ENCODE measurements at regions not wholly inside any gene's neighbourhood (a gene's known extent, or its start where the extent isn't known, plus 50 kb on each side); places are given as distances from the start of the nearest gene placed in this dataset.
A peak's percentile ranks its signal among the peaks of the same experiment; 100 is the strongest.

DNA sequence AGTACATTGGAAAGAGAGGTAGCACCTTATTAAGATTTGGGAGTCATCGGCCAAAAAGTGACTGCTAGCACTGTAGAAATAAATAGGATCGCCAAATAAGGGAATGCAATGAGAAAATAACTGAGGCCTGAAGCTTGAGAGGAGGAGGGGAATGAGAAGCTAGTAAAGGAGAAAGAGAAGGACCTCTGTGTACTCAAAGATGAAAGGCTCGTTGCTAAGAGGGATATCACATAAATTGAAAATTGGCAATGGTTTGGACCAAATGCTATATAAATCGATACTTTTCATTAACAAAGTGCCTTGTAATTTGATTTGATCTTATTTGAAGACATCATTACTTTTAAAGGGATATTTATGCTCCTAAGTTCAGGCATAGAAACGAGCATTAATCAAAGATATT lies 796.3 kb downstream of the QKI start:
- intact Hi-C loops (cut with DNase I) = no loop called here
- no peak for DNase-seq

DNA sequence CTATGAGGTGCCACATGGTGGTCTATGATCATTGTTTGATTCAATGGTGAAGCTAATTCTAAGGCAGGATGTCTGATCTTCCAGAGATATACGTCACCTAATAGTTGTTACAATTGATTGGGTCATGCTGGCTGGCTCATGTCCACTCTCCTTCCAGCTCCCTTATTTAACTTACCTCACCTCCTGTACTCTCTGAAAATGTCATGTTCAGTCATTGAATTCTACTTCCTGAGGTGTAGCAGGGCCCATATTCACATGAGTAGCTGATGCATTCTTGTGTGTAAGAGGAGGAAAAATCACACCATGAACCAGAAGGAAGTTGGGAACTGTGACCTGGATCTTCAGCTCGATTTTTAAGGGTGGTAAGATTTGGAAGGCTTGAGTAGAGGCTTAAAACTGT lies 795.8 kb downstream of the QKI start:
- intact Hi-C loops (cut with DNase I) = no loop called here
- DNase-seq = no peak

DNA sequence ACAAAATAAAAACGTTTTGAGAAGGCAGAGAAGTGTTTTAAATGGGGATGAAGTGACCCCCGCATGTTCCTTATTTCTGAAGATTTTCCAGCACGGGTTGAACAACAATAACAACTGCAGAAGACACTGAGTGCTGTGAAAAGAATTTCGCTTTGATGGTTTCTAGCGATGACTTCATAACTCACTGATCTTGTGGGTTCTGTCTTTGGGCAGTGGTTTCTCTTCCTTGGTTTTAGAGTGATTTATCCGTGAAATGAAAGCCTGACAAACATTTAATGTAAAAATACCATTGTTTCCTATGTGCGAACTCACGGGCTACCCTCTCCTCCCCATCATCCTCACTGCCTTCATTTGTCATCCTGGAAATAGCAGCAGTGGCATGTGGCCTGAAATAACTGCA lies 793.9 kb downstream of the QKI start:
- intact Hi-C loops (cut with DNase I) = no loop called here
- DNase-seq = no peak

DNA sequence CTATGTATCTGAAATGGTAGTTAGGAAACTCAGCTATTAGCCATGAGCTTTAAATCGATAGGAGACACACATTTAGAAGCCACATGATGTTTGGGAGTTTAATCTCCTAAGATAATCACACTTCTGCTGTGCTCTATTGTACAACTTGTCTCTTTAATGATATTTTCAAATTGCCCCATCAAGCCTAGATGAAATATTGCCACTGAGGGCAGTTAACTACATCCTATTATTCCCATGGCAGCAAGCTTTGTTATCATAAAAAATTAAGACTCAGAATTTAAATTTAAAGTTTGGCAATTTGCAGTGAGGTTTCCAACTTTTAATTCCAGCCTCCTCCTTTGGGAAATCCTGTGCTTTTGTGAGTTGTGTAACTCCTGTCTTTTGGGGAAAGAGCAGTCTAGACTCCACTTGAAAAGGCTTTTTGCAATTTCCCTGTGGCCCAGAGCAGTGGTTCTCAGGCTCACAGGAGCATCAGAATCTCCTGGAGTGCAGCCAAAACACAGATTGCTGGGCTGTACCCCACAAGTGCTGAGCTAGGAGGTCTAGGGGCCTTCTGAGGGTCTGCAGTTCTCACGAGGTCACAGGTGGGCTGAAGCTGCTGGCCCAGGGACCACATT lies 792.4 kb downstream of the QKI start:
- no peak for DNase-seq
- intact Hi-C loops (cut with DNase I) = no loop called here

DNA sequence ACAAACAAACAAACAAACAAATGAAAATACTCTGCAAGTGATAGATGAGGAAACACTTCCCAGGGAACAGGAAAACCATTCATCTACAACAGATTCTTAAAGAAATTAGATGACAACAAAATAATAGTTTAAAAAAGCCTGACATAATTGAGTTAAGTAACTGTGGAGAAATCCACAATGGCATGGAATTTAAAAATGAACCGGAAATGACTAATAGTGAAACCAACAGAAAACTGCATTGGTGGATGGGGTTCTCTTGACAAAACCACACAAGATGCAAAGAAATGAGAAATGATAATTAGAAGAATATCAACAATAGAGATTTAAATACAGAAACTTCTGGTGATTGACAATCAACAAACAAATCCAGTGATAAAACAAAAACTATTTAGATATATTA lies 785.6 kb downstream of the QKI start:
- no peak for DNase-seq
- intact Hi-C loops (cut with DNase I) = no loop called here

DNA sequence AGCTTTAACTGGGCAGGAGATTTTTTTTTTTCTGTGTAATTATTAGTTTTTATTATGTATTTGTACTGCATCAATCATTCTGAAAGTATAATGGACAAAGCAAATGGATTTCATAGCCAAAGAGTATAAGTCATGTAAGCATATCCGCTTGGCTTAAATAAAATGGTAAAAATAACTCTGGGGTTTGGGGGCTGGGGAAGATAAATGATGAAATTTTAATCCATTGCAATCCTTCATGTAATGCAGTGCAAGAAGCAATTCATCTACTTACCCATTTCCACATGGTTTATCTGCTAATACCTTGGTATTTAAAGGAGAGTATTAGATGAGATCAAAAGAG lies 781.4 kb downstream of the QKI start:
- intact Hi-C loops (cut with DNase I) = no loop called here
- DNase-seq = no peak

DNA sequence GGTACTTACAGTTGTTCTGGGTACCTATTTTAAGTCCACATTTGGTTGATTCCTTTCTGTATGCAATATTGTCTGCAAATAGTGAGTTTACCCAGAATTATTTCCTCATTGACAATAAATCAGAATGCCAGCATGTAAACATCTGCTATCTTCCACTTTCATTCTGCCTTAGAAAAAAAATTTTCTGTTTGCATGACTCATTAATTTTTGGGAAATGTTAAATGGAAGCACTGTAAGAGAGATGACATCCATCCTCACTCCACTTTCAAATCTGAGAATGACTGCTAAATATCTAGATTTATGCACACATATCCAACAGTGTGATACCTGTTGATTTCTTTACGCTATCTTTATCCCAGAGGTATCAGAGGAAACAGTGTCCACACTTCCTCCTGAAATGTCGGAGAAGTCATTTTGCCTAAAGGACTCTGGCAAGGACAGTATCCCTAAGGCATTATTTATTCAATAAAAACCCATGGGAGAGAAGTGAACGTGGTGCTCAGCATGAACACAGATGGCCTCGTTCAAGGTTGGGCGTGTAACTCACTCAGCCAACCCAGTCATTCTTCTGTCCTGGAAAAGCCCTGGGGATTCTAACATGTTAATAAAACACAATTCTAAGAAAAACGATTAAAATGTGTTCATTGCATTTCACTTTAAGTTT lies 780.9 kb downstream of the QKI start:
- intact Hi-C loops (cut with DNase I) = no loop called here
- DNase-seq = no peak

DNA sequence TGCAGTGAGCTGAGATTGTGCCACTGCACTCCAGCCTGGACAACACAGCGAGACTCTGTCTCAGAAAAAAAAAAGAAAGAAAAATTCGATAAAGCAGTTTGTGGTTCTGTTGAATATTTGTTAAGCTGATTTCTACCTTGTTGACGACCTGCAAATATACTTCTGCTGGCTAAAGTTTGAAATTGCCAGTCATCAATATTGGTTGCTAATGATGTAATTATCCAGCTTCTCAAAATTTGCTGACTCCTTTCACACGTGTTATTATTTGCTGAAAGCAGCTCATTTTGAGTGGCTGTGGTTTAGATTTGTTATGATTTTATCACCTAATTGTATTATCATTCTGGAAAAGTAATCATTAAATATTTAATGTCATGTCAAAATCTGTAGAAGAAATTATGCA lies 774.3 kb downstream of the QKI start:
- no peak for DNase-seq
- intact Hi-C loops (cut with DNase I) = no loop called here

DNA sequence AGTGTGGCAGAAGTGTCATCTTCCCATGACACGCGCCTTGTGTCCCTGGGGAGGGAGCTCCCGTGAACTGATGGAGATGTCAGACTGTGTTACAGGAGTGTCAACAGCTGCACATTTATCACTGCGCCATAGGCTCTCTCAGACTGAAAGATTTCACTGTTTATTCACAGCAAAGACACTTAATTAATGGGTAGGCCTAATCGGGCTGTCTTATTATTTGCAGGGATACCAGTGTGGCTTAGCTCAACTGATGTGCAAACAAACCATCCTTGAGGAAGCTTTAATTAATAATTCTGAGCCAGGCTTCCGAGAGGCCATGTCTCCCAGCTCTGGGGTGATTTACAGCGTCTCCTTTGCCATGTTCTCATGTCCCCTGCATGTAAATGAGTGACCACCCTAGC lies 771.0 kb downstream of the QKI start:
- no peak for DNase-seq

DNA sequence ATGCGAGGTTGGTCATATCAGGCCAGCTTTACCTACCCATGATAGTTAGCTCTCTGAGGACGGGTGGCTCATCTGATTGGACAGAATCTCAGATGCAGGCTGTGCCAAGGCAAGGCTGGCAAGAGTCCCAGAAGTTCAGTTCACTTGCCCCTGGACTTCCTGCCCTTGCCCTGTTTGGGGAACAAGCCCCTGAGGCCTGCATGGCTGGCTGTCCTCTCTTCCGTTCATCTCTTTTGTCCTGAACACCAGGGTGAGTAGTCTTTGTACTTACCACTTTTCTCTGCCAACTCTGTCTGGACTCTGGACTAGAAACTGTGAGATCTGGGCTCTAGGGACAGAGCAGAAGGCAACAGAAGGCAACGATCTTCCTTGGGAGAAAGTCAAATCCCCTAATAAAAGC lies 769.9 kb downstream of the QKI start:
- intact Hi-C loops (cut with DNase I) = no loop called here
- no peak for DNase-seq

More for the DNA sequence above, 771.0 kb downstream of the QKI start:
- intact Hi-C loops (cut with DNase I) = no loop called here

DNA sequence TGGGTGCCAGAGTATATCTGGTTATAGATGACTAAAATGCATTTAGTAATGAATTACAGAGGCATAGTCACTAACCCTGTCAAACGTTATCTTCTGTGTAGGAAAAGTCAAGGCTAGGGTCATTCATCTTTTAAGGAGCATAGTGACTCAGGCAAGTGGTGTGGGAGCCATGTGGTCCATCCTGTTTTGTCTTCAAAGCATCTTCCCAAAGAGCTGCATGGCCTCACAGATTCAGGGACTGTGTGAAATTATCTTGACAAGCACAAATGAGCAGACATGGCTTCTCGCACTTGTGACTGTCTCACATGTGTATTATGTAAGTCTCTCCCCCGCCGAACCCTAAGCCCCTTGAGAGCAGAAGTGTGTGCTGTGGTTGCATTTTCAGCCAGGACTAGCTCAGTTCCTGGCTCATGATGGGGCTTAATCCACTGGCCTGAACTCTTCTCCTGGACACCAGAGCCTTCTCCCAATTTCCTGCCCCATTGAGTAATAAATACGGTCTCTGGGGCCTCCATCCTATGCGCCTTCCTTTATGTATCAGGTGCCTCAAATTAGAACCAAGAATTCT lies 769.1 kb downstream of the QKI start:
- intact Hi-C loops (cut with DNase I) = no loop called here

DNA sequence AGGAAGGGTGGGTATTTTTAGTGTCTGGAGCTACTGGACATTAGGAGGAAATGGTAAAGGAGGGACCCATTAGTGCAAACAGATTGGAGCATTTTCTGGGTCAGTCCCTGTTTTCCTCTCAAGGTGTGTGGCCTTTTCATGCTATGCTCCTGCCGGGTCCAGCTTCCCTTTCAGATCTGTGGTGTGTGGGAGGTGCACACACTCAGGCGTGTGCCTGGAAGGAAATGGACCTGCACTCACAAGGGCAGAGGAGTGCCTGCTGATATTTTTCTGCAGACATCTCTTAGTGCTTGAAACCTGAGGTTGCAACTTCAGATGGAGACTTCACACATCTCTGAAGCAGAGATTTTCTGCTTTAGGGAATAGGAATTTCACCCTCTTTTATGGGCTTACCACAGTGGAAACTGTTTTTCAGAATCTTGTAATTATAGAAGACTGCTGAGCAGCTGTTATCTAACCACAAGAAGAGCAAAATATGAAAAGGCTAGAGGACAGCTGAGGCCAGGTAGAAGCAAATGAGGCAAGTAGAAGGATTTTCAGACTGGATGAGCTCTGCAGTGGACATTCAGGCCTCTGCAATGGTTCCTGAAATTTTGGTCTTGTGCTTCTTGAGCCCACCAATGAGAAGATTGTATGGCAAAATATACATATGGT lies 764.3 kb downstream of the QKI start:
- intact Hi-C loops (cut with DNase I) = no loop called here
- no peak for DNase-seq

More for the DNA sequence above, 769.1 kb downstream of the QKI start:
- no peak for DNase-seq

DNA sequence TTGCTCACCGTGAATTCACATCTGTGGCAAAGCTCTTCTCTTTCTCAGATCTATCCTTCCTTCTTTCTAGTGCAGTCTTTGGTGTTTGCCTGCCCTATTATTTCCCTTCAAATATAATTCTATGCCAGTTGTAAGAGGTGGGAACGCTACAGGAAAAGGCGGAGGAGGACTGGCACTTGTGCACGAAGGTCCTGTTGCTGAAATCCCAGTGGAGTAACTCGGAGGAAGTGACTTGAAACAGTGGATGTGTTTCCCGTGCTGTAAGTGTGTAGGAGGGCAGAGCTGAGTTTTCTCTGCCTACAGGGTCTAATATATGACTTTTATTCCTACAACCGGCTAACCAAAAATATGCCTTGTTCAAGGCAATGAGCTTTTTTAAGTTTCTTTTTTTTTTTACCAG lies 754.8 kb downstream of the QKI start:
- DNase-seq = no peak
- intact Hi-C loops (cut with DNase I) = no loop called here

DNA sequence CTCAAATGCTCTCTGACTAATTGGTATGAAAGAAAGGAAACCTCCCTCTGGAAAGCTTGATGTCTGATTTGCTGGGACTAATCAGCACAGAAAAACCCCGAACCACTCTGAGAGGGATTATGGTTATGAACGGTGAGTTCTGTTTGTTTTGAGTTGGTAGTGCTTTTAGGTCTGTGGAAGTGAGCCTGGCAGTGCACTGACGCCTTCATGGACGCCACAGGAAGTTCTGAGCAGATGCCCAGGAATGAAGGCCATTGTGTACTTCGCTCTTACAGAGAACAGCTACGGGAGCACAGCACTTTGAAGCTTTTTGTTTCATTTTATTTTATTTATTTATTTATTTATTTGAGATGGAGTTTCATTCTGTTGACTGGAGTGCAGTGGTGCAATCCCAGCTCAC lies 754.1 kb downstream of the QKI start:
- intact Hi-C loops (cut with DNase I) = no loop called here
- DNase-seq = no peak

DNA sequence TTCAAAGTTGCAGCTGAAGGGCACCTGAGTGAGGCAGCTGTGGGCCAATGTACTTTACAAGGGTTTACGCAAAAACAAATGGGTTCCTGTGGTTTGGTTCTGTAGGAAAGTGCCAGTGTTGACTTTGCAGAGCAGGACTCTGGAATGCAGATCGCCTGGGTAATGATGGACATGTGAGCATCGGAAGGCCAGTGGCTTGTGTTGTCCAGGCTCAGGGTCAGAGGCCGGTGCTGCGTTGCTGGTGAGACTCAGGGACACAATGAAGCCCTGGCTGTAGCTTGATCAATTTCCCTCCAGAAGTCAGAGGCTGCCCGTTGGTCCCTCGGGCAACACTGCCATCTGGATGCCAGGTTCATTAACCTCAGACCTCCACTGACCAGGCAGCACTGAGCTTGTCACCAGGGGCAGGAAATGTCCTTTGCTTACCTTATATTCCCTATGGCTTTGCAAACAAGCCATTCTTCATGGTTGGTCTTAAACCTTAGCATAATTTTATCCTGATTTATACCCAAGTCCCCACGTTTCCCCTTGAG lies 753.4 kb downstream of the QKI start:
- intact Hi-C loops (cut with DNase I) = no loop called here
- DNase-seq = peak in 3 of 10 donors; percentile 39 to 86 (median 58)

DNA sequence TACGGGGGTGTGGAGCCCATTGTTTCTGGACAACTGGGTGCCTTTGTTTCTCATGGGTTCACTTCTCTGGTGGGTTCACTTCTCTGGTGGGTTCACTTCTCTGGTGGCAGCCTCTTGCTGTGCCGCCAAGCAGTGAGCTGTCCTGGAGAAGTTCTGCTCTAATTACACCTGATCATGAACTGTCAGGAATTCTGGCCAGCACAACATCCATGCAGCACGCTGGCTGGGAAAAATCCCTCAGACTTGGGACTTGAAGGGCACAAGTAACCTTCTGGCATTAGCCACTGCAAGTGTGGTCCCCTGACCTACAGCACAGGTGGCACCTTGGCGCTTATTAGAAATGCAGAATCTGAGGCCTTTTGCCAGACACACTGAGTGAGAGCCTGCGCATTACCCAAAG lies 752.5 kb downstream of the QKI start:
- intact Hi-C loops (cut with DNase I) = no loop called here
- no peak for DNase-seq

DNA sequence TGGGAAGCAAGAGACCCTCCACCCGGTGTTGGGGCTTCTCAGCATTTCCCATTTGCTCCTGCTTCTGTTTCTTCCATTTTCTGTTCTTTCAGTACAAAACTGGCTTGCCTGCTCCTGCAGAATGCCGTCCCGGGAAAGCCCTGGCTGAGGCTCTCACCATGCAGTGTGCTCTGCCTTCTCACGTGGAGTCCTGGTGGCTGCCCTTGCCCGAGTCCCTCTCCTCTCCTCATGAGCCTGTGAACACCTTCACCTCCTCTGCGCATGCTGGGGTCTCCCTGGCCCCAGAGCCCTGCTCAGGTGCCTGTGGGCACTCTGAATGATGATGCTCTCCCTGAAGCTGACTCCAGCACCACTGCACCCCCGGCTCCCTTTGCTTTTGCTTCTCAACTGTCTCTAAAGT lies 752.0 kb downstream of the QKI start:
- no peak for DNase-seq
- intact Hi-C loops (cut with DNase I) = no loop called here

DNA sequence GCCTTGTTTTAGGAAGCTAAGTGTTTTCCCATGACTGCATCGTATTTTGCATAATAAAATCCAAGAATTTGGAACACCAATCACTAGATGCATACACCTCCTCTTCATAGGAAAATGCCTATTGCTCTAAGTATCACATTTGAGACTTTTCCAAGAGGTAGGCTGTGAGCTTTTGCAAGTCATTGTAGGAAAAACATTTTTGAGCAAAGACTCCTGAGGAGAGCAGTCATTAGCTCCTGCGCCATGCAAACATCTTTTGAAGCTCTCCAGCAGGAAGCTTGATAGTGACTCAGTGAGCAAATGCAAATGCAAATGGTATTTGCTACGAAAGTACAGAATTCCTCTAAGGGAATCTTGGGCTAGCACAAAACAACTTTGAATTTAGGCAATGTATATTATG lies 750.4 kb downstream of the QKI start:
- no peak for DNase-seq
- intact Hi-C loops (cut with DNase I) = no loop called here

DNA sequence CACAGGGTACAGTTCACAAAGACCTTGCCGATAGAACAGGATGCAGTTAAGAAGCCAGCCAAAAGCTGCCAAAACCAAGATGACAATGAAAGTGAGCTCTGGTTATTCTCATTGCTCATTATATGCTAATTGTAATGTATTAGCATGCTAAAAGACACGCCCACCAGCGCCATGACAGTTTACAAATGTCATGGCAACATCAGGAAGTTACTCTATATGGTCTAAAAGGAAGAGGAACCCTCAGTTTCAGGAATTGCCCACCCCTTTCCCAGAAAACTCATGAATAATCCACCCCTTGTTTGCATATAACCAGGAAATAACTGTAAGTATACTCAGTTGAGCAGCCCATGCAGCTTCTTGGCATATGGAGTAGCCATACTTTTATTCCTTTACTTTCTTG lies 748.7 kb downstream of the QKI start:
- intact Hi-C loops (cut with DNase I) = no loop called here
- DNase-seq = no peak

DNA sequence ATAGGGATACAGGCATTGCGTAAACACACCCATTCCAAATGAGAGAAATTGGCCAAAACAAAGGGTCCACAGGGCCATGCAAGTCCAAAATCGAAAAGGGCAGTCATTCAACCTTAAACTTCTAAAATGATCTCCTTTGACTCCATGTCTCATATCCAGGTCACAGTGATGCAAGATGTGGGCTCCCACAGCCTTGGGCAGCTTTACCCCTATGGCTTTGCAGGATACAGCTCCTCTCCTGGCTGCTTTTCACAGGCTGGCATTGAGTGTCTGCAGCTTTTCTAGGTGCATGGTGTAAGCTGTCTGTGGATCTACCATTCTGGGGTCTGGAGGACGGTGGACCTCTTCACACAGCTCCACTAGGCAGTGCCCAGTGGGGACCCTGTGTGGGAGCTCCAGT lies 744.5 kb downstream of the QKI start:
- intact Hi-C loops (cut with DNase I) = no loop called here
- DNase-seq = no peak

DNA sequence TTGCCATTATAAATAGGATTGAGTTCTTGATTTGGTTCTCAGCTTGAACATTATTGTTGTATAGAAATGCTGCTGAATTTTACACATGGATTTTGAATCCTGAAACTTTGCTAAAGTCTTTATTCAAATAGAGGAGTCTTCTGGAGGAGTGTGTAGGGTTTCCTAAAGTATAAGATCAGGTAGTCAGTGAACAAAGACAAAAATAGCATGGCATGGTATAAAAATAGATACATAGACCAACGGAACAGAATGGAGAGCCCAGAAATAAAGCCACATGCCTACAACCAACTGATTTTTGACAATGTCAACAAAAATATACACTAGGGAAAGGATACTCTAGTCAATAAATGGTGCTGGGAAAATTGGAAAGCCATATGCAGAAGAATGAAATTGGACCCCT lies 740.1 kb downstream of the QKI start:
- DNase-seq = no peak
- intact Hi-C loops (cut with DNase I) = no loop called here

DNA sequence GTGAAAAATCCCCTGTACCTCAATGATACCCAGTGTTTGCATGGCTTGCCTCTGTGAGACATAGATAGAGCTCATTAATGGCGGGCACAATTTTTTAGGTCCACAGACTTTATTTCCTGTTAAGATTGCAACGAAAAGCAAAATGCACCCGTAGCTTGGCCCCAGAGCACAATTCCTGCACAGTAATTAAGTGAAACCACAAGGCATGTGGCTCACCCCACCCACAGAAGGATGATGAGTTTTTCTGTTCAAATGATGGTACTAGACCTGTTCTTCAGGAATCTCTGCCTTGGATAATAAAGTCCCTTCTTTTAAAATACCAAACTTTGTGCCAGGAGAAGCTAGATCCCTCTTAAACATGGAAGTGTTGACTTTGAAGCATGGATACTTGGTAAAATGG lies 738.1 kb downstream of the QKI start:
- intact Hi-C loops (cut with DNase I) = no loop called here

More for the DNA sequence above, 738.1 kb downstream of the QKI start:
- DNase-seq = no peak

Data from posterior cingulate gyrus (tissue), 11 donors.